Uterus (tissue), 2 donors: ENCODE measurements at regions not wholly inside any gene's neighbourhood (a gene's known extent, or its start where the extent isn't known, plus 50 kb on each side); places are given as distances from the start of the nearest gene placed in this dataset.

Experiments
- CTCF ChIP-seq, 4 experiments: fragments of 200-600 bp in 2 of 4; fragments of 450-650 bp in 2 of 4; sonication (generic) in 2 of 4; IDR thresholded peaks; one replicate each; pipeline ENCODE4 v1.5.1; 2016 to 2019; ENCODE audit warnings: antibody characterized with exemption in 4 of 4, mild to moderate bottlenecking in 2 of 4, moderate library complexity in 1 of 4
- POLR2A ChIP-seq, 2 donors: fragments of 450-650 bp; IDR thresholded peaks; one replicate each; pipeline ENCODE4 v1.6.1; 2016; ENCODE audit warnings: antibody characterized with exemption in 2 of 2, mild to moderate bottlenecking in 1 of 2, moderate library complexity in 1 of 2

DNA sequence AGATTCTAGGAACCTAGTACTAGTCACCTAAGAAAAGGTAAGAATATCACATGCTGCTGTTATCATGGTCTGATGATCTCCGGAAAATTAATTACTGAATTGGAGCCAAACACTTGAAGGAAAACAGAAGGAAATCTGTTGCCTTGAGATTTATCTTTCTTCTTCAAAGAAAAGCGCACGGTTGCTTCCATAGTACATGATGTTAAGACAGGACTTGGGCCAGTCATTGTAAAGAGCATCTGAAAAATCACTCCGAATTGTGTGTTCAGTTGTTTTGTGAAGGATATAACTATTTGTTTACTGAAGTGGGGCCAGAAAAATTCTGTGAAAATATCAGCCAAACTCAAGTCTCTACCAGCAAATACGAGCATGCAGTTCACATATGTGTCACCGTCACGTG, 134.9 kb upstream of the FOXN3 start:
- no peak for TF ChIP-seq POLR2A (IDR thresholded peaks at IDR 0.05)
- no peak for TF ChIP-seq CTCF (IDR thresholded peaks at IDR 0.05)
